ENCODE measurements at regions not wholly inside any gene's neighbourhood (a gene's known extent, or its start where the extent isn't known, plus 50 kb on each side); places are given as distances from the start of the nearest gene placed in this dataset.
"Not testable (repeated sequence)": the region's sequence is repeated elsewhere in the genome, so short reads cannot be mapped to it uniquely, and the experiment has no call there.

DNA sequence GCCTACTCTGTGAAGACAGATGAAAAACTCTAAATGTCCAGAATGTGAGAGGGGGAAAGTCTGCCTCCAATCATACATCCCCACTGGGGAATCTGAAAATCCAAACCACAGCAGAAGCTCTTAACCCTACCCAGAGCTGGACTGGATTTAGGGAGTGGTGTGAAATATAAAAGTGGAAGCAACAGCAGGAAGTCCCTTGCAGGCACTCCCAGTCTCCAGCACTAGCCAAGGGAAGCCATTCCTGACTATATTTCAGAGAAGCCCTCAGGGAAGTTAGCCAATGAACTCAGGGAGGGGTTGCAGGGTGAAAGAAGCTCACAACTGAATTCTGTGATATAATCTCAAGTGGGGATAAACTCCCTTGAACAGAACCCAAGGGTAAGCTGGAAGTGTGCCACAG is 51.5 kb downstream of the CRPPA start:
- H3K9me3 Mint-ChIP-seq (ENCODE audit: insufficient read depth) = no peaks in the 10 kb centered on the region
- H3K27ac Mint-ChIP-seq = no peak overlapping the region
- no peak for ATAC-seq
- H3K4me1 Mint-ChIP-seq (ENCODE audit: low read depth) = no peaks in the 10 kb centered on the region
- H3K27me3 Mint-ChIP-seq (ENCODE audit: low read depth) = no peaks in the 10 kb centered on the region
- no peak for DNase-seq
- CTCF ChIA-PET = interaction anchor here (0.6 kb wide), 1 partner anchor 35 kb away, joined by 3 read pairs; no protein-coding TSS in a partner anchor
- no peak overlapping the region for H3K4me3 Mint-ChIP-seq
- H3K36me3 Mint-ChIP-seq (ENCODE audit: low read depth) = no peaks in the 10 kb centered on the region
- POLR2A ChIA-PET = no interaction called here

DNA sequence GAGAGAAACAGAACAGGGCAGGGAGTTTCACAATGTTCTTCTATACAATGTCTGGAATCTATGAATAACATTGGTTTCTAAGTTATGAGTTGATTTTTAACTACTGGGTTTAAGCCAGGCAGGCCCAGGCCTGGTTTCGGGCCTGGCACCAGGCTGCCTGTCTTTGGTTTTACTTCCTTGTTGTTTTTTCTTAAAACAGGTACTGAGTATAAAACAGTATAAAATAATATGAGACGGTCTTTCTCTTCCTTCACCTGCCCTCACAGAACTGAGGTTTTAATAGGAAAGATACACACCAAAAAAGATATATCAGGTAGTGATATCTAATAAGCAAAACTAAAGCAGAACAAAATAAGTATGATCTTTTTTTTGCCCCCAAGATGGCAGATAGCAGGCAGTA is 52.0 kb downstream of the CRPPA start:
- ATAC-seq; H3K4me3 Mint-ChIP-seq; H3K9me3 Mint-ChIP-seq (ENCODE audit: insufficient read depth); H3K4me1 Mint-ChIP-seq (ENCODE audit: low read depth); H3K36me3 Mint-ChIP-seq (ENCODE audit: low read depth); CTCF ChIA-PET; POLR2A ChIA-PET; H3K27ac Mint-ChIP-seq; DNase-seq; H3K27me3 Mint-ChIP-seq (ENCODE audit: low read depth): not testable (repeated sequence)

- Mint-ChIP-seq H3K4me1 (ENCODE audit: low read depth) (no peaks in the 10 kb centered on the region), H3K27me3 (ENCODE audit: low read depth) (no peaks in the 10 kb centered on the region), H3K27ac (no peak overlapping the region), H3K9me3 (ENCODE audit: insufficient read depth) (no peaks in the 10 kb centered on the region), H3K4me3 (no peak overlapping the region), H3K36me3 (ENCODE audit: low read depth) (no peaks in the 10 kb centered on the region)
- no peak for DNase-seq
- ATAC-seq = no peak
- ChIA-PET POLR2A (no interaction called here), CTCF (no interaction called here)
Observed at GRCh38 chr7:16368885-16369284, 52.5 kb downstream of the CRPPA start.

DNA sequence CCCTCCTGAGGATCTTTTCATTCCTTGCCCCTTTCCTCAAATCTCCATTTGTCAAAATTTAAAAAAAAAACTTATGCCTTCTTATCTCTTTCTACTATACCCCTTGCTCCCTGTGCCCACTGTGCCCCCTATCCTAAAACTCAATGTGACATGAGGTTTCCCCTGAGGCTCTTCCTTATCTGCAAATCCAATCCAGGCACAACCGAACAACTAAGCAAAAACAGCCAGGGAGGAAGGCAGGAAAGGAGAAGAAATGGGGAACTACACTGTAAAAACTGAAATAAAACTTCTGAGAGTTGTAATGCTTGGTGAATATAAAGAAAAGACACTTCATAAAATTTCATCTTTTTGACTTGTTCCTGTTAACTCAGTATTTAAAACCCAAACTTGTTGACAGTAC is 54.2 kb downstream of the CRPPA start:
- H3K4me1 Mint-ChIP-seq (ENCODE audit: low read depth) = no peaks in the 10 kb centered on the region
- CTCF ChIA-PET = no interaction called here
- H3K9me3 Mint-ChIP-seq (ENCODE audit: insufficient read depth) = no peaks in the 10 kb centered on the region
- no peaks in the 10 kb centered on the region for H3K27me3 Mint-ChIP-seq (ENCODE audit: low read depth)
- no peak for ATAC-seq
- POLR2A ChIA-PET = no interaction called here
- H3K4me3 Mint-ChIP-seq = no peak overlapping the region
- no peaks in the 10 kb centered on the region for H3K36me3 Mint-ChIP-seq (ENCODE audit: low read depth)
- no peak overlapping the region for H3K27ac Mint-ChIP-seq
- DNase-seq = no peak

DNA sequence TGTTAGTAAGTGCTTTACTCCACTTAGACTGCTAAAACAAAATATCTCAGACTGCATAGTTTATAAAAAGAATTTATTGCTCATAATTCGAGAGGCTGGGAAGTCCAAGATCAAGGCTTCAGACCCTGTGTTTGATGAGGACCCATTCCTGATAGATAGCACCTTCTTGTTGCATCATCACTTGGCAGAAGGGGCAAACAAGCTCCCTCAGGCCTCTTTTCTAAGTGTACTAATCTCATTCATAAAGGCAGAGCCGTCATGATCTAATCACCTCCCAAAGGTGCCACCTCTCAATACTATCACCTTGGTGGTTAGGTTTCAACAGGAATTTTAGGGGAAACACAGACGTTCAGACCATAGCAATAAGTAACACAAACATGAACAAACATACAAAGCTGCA is 55.4 kb downstream of the CRPPA start:
- POLR2A ChIA-PET = no interaction called here
- H3K4me1 Mint-ChIP-seq (ENCODE audit: low read depth) = no peaks in the 10 kb centered on the region
- no peak overlapping the region for H3K4me3 Mint-ChIP-seq

DNA sequence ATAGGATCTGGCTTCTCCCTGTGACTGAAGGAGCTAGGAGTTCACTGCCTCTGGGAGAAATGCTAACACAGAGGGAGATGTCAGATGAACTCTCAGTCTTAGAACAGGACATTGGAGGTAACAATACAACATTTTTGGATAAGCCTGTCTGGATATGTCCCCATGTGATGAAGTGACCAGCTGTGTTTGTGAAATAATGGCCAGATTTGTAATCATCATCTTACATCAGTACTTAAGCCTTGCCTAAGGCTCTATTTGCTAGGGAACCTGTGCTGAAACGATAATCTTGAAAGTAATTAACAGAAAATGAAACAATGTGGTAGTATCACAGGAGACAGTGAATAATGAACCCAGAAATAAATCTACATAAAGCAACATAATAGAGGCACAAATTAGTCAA is 56.2 kb downstream of the CRPPA start:
- Mint-ChIP-seq H3K36me3 (ENCODE audit: low read depth) (no peaks in the 10 kb centered on the region), H3K9me3 (ENCODE audit: insufficient read depth) (no peaks in the 10 kb centered on the region), H3K4me1 (ENCODE audit: low read depth) (no peaks in the 10 kb centered on the region), H3K27ac (no peak overlapping the region), H3K4me3 (no peak overlapping the region), H3K27me3 (ENCODE audit: low read depth) (no peaks in the 10 kb centered on the region)
- DNase-seq (no peak), ATAC-seq (no peak)
- CTCF ChIA-PET = no interaction called here
- POLR2A ChIA-PET = no interaction called here

More for the DNA sequence above, 55.4 kb downstream of the CRPPA start:
- Mint-ChIP-seq H3K27me3 (ENCODE audit: low read depth) (no peaks in the 10 kb centered on the region), H3K9me3 (ENCODE audit: insufficient read depth) (no peaks in the 10 kb centered on the region), H3K27ac (no peak overlapping the region), H3K36me3 (ENCODE audit: low read depth) (no peaks in the 10 kb centered on the region)
- ATAC-seq (no peak), DNase-seq (no peak)
- CTCF ChIA-PET = no interaction called here

- DNase-seq (no peak), ATAC-seq (no peak)
- ChIA-PET CTCF (no interaction called here), POLR2A (no interaction called here)
- no peaks in the 10 kb centered on the region for H3K36me3 Mint-ChIP-seq (ENCODE audit: low read depth)
- H3K9me3 Mint-ChIP-seq (ENCODE audit: insufficient read depth) = no peaks in the 10 kb centered on the region
- H3K4me3 Mint-ChIP-seq = no peak overlapping the region
- H3K4me1 Mint-ChIP-seq (ENCODE audit: low read depth) = no peaks in the 10 kb centered on the region
- peaks cover 1% of the 10 kb centered on the region for H3K27me3 Mint-ChIP-seq (ENCODE audit: low read depth)
- no peak overlapping the region for H3K27ac Mint-ChIP-seq
Observed at GRCh38 chr7:16359216-16359615, 62.1 kb downstream of the CRPPA start.

DNA sequence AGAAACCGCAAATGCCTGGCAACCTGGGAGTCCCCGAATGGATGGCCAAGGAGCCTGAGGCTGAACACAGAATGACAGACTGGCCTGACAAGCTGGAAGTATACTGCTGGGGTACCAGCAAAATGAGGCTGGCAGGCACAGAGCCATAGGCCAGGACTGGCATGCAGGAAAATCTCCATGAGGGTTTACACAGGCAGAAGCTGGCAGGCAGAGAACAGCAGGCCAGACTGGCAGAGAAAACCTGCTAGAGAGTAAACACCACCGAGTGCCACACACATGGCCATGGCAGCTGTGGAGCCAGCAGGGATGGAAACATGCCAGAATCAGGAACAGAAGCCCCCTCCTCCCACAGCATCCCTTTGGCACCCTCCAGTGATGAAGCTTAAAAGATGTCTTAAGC is 63.4 kb downstream of the CRPPA start:
- POLR2A ChIA-PET = no interaction called here
- H3K36me3 Mint-ChIP-seq (ENCODE audit: low read depth) = no peaks in the 10 kb centered on the region
- CTCF ChIA-PET = no interaction called here
- peaks cover 1% of the 10 kb centered on the region for H3K27me3 Mint-ChIP-seq (ENCODE audit: low read depth)
- no peaks in the 10 kb centered on the region for H3K9me3 Mint-ChIP-seq (ENCODE audit: insufficient read depth)
- DNase-seq = no peak
- H3K27ac Mint-ChIP-seq = no peak overlapping the region
- no peak overlapping the region for H3K4me3 Mint-ChIP-seq
- ATAC-seq = no peak
- H3K4me1 Mint-ChIP-seq (ENCODE audit: low read depth) = no peaks in the 10 kb centered on the region

DNA sequence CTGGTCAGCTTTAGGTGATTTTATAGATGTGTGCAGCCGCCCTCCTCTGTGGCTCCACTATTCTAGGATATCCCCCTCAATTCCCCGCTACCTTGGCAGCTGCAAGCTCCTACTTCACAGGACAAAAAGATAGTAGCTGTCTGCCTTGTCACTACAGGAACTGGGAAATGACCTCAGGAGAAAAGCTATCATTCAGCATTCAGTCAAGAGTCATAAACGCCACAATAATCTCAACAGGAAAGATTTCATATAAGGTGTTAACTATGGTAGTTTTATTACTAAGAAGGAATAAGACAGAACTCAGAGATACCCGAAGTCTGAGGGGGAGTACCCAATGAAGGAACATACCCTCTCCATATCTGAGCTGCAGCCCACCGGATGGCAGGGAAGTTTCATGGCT is 63.9 kb downstream of the CRPPA start:
- Mint-ChIP-seq H3K36me3 (ENCODE audit: low read depth) (no peaks in the 10 kb centered on the region), H3K27ac (no peak overlapping the region), H3K4me3 (no peak overlapping the region), H3K4me1 (ENCODE audit: low read depth) (no peaks in the 10 kb centered on the region), H3K9me3 (ENCODE audit: insufficient read depth) (no peaks in the 10 kb centered on the region), H3K27me3 (ENCODE audit: low read depth) (peaks cover 1% of the 10 kb centered on the region)
- DNase-seq (no peak), ATAC-seq (no peak)
- POLR2A ChIA-PET = interaction anchor here (0.5 kb wide), 1 partner anchor 63 kb away, joined by 3 read pairs; no protein-coding TSS in a partner anchor
- CTCF ChIA-PET = no interaction called here

GRCh38 chr7:16356301-16356958 is 64.9 kb downstream of the CRPPA start:
- Mint-ChIP-seq H3K27ac (no peak overlapping the region), H3K9me3 (ENCODE audit: insufficient read depth) (no peaks in the 10 kb centered on the region)
- CTCF ChIA-PET = no interaction called here

DNA sequence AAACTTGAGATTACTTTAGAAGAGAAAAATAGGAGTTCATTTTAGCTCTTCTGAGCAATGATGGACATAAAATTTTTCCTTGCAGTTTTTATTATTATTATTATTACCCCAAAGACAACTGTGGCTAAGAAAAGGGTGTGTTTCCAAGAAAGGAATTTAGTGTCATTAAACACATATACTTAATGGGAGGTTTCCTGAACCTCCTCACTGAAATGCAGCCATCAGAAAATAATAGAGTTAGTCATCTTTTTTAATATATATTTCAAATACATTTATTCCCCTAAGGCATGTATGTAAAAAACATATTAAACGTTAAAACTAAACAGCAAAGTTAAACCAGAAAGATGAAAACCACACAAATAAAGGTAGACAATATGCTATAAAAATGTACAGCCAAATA is 66.8 kb downstream of the CRPPA start:
- POLR2A ChIA-PET = no interaction called here
- ATAC-seq = no peak

More at GRCh38 chr7:16356301-16356958, 64.9 kb downstream of the CRPPA start:
- H3K36me3 Mint-ChIP-seq (ENCODE audit: low read depth) = no peaks in the 10 kb centered on the region
- peaks cover 1% of the 10 kb centered on the region for H3K27me3 Mint-ChIP-seq (ENCODE audit: low read depth)
- H3K4me1 Mint-ChIP-seq (ENCODE audit: low read depth) = no peaks in the 10 kb centered on the region
- POLR2A ChIA-PET = no interaction called here
- ATAC-seq (no peak), DNase-seq (no peak)
- no peak overlapping the region for H3K4me3 Mint-ChIP-seq

DNA sequence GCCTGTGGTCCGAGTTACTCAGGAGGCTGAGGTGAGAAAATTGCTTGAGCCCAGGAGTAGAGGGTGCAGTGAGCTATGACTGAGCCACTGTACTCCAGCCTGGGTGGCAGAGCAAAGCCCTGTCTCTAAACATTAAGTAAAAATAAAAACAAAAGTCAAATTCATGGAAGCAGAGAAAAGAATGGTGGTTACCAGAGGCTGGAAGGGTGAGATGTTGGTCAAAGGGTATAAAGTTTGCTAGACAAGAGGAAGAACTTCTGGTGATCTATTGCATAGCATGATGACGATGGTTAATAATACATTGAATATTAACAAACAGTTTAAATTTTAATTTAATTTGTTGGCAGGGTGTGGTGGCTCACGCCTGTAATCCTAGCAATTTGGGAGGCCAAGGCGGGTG is 68.1 kb downstream of the CRPPA start:
- no peaks in the 10 kb centered on the region for H3K36me3 Mint-ChIP-seq (ENCODE audit: low read depth)
- no peaks in the 10 kb centered on the region for H3K9me3 Mint-ChIP-seq (ENCODE audit: insufficient read depth)
- H3K27ac Mint-ChIP-seq = no peak overlapping the region
- no peak for DNase-seq
- POLR2A ChIA-PET = no interaction called here
- CTCF ChIA-PET = no interaction called here
- H3K4me1 Mint-ChIP-seq (ENCODE audit: low read depth) = no peaks in the 10 kb centered on the region
- no peaks in the 10 kb centered on the region for H3K27me3 Mint-ChIP-seq (ENCODE audit: low read depth)
- no peak for ATAC-seq
- H3K4me3 Mint-ChIP-seq = no peak overlapping the region

More for the DNA sequence above, 66.8 kb downstream of the CRPPA start:
- Mint-ChIP-seq H3K27ac (no peak overlapping the region), H3K4me3 (no peak overlapping the region), H3K27me3 (ENCODE audit: low read depth) (peaks cover 1% of the 10 kb centered on the region), H3K36me3 (ENCODE audit: low read depth) (no peaks in the 10 kb centered on the region), H3K9me3 (ENCODE audit: insufficient read depth) (no peaks in the 10 kb centered on the region), H3K4me1 (ENCODE audit: low read depth) (no peaks in the 10 kb centered on the region)
- DNase-seq = no peak
- CTCF ChIA-PET = no interaction called here

- H3K27me3 Mint-ChIP-seq (ENCODE audit: low read depth) = no peaks in the 10 kb centered on the region
- H3K27ac Mint-ChIP-seq = no peak overlapping the region
- POLR2A ChIA-PET = no interaction called here
- no peaks in the 10 kb centered on the region for H3K9me3 Mint-ChIP-seq (ENCODE audit: insufficient read depth)
- H3K36me3 Mint-ChIP-seq (ENCODE audit: low read depth) = no peaks in the 10 kb centered on the region
- H3K4me3 Mint-ChIP-seq = no peak overlapping the region
- DNase-seq = no peak
- H3K4me1 Mint-ChIP-seq (ENCODE audit: low read depth) = peaks cover 11% of the 10 kb centered on the region
- ATAC-seq = no peak
- CTCF ChIA-PET = no interaction called here
Observed at GRCh38 chr7:16350634-16351033, 70.7 kb downstream of the CRPPA start.

Measured in activated CD8-positive, alpha-beta T cell treated with anti-CD3 and anti-CD28 coated beads, Interleukin-2, amount 10 ng/mL, durations not matched to agents 7 days and 5 days (primary cell).